Smooth muscle cell (in vitro differentiated cells): ENCODE measurements at regions not wholly inside any gene's neighbourhood (a gene's known extent, or its start where the extent isn't known, plus 50 kb on each side); places are given as distances from the start of the nearest gene placed in this dataset.

Experiments used
- DNase-seq: peaks from one replicate; lab custom pipeline; 2025; ENCODE audit not compliant: unreplicated experiment; lab: John Stamatoyannopoulos, UW
- H2AFZ ChIP-seq: fragments of 200-600 bp; sonication (generic); 2 replicates; pipeline ENCODE4 v1.6.0; 2016; ENCODE audit warnings: antibody characterized with exemption, low read depth, mild to moderate bottlenecking
- H3F3A ChIP-seq: fragments of 200-600 bp; sonication (generic); 2 replicates; pipeline ENCODE4 v1.6.0; 2017; ENCODE audit warnings: antibody characterized with exemption, low read depth
- H3K27ac ChIP-seq: fragments of 200-600 bp; sonication (generic); 2 replicates; pipeline ENCODE4 v1.5.1; 2016; ENCODE audit warnings: low read depth, mild to moderate bottlenecking
- H3K27me3 ChIP-seq: fragments of 200-600 bp; sonication (generic); 2 replicates; pipeline ENCODE4 v1.6.1; 2016; ENCODE audit warnings: low read depth, mild to moderate bottlenecking
- H3K36me3 ChIP-seq: fragments of 200-600 bp; sonication (generic); 2 replicates; pipeline ENCODE4 v1.5.1; 2016; ENCODE audit warnings: low read depth
- H3K4me1 ChIP-seq: fragments of 200-600 bp; sonication (generic); 2 replicates; pipeline ENCODE4 v1.5.1; 2016; ENCODE audit warnings: low read depth
- H3K4me2 ChIP-seq: fragments of 200-600 bp; sonication (generic); 2 replicates; pipeline ENCODE4 v1.6.0; 2016; ENCODE audit warnings: mild to moderate bottlenecking
- H3K4me3 ChIP-seq: fragments of 200-600 bp; sonication (generic); 2 replicates; pipeline ENCODE4 v1.5.1; 2016; ENCODE audit warnings: mild to moderate bottlenecking
- H3K79me2 ChIP-seq: fragments of 200-600 bp; sonication (generic); 2 replicates; pipeline ENCODE4 v1.6.0; 2016; ENCODE audit warnings: low read depth, mild to moderate bottlenecking
- H3K9ac ChIP-seq: fragments of 200-600 bp; sonication (generic); 2 replicates; pipeline ENCODE4 v1.6.0; 2016; ENCODE audit warnings: low read depth
- H3K9me3 ChIP-seq: fragments of 200-600 bp; sonication (generic); replicated peaks from 2 replicates; pipeline ENCODE4 v1.5.1; 2016; ENCODE audit warnings: low read depth
- H4K20me1 ChIP-seq: fragments of 200-600 bp; sonication (generic); 2 replicates; pipeline ENCODE4 v1.6.0; 2016; ENCODE audit warnings: low read depth
- CTCF ChIP-seq: fragments of 200-600 bp; sonication (generic); IDR thresholded peaks from 2 replicates; pipeline ENCODE4 v1.5.1; 2017; ENCODE audit warnings: borderline replicate concordance, mild to moderate bottlenecking, antibody characterized with exemption; ENCODE audit not compliant: insufficient read depth, poor library complexity, severe bottlenecking
- WGBS: methylation state at CpG from one replicate; pipeline ENCODE4 v1.1.7; 2016; ENCODE audit warnings: low lambda C conversion rate; 5-methylcytosine and 5-hydroxymethylcytosine counted together

- Histone ChIP-seq H2AFZ (peak overlapping the region; percentile 60), H3K4me1 (no peaks in the 10 kb centered on the region), H3K27me3 (no peaks in the 10 kb centered on the region), H3K79me2 (no peaks in the 10 kb centered on the region), H3K27ac (no peak overlapping the region), H3K4me3 (no peak overlapping the region), H3K4me2 (peak overlapping the region; percentile 32), H4K20me1 (no peaks in the 10 kb centered on the region), H3F3A (no peaks in the 10 kb centered on the region), H3K9me3 (no peaks in the 10 kb centered on the region), H3K9ac (no peak overlapping the region), H3K36me3 (no peaks in the 10 kb centered on the region)
- TF ChIP-seq CTCF: no peak
- no peak for DNase-seq
Observed at GRCh38 chr10:90051474-90051873, 350.1 kb downstream of the KIF20B start.

GRCh38 chr10:90062786-90063185 is 361.4 kb downstream of the KIF20B start:
- no peaks in the 10 kb centered on the region for H3K27me3 ChIP-seq
- DNase-seq: no peak
- peaks cover 5% of the 10 kb centered on the region for H3F3A ChIP-seq
- H4K20me1 ChIP-seq: no peaks in the 10 kb centered on the region
- no peak overlapping the region for H3K9ac ChIP-seq
- no peak overlapping the region for H3K27ac ChIP-seq
- H3K4me2 ChIP-seq: no peak overlapping the region
- no peaks in the 10 kb centered on the region for H3K9me3 ChIP-seq
- no peak overlapping the region for H3K4me3 ChIP-seq
- no peak for TF ChIP-seq CTCF
- H3K4me1 ChIP-seq: no peaks in the 10 kb centered on the region
- H3K79me2 ChIP-seq: no peaks in the 10 kb centered on the region
- H3K36me3 ChIP-seq: no peaks in the 10 kb centered on the region
- WGBS: 57% methylated on average over 3 of the region's 3 CpGs
- peak overlapping the region; percentile 17 for H2AFZ ChIP-seq

- WGBS: 38% methylated on average over 1 of the region's 1 CpG
- no peak overlapping the region for H3K9ac ChIP-seq
- H2AFZ ChIP-seq: no peak overlapping the region
- H3K36me3 ChIP-seq: no peaks in the 10 kb centered on the region
- no peaks in the 10 kb centered on the region for H3K4me1 ChIP-seq
- H3K27ac ChIP-seq: no peak overlapping the region
- TF ChIP-seq CTCF: no peak
- DNase-seq: no peak
- no peaks in the 10 kb centered on the region for H3K9me3 ChIP-seq
- no peak overlapping the region for H3K4me2 ChIP-seq
- no peaks in the 10 kb centered on the region for H3K79me2 ChIP-seq
- H3F3A ChIP-seq: peaks cover 5% of the 10 kb centered on the region
- no peaks in the 10 kb centered on the region for H4K20me1 ChIP-seq
- H3K4me3 ChIP-seq: no peak overlapping the region
- no peaks in the 10 kb centered on the region for H3K27me3 ChIP-seq
Observed at GRCh38 chr10:90064295-90064694, 362.9 kb downstream of the KIF20B start.

GRCh38 chr10:90066435-90066834 is 365.0 kb downstream of the KIF20B start:
- no peak for TF ChIP-seq CTCF
- no peak for DNase-seq

More at GRCh38 chr10:90066435-90066834, 365.0 kb downstream of the KIF20B start:
- H3F3A ChIP-seq: peaks cover 5% of the 10 kb centered on the region
- no peaks in the 10 kb centered on the region for H3K4me1 ChIP-seq
- no peaks in the 10 kb centered on the region for H4K20me1 ChIP-seq
- no peaks in the 10 kb centered on the region for H3K27me3 ChIP-seq
- H3K4me3 ChIP-seq: no peak overlapping the region
- 72% methylated on average over 2 of the region's 2 CpGs for WGBS
- H3K9ac ChIP-seq: no peak overlapping the region
- no peaks in the 10 kb centered on the region for H3K9me3 ChIP-seq
- no peak overlapping the region for H3K27ac ChIP-seq
- H3K4me2 ChIP-seq: no peak overlapping the region
- no peaks in the 10 kb centered on the region for H3K36me3 ChIP-seq
- H3K79me2 ChIP-seq: no peaks in the 10 kb centered on the region
- H2AFZ ChIP-seq: no peak overlapping the region
